A673 (cell line): ENCODE measurements at regions not wholly inside any gene's neighbourhood (a gene's known extent, or its start where the extent isn't known, plus 50 kb on each side); places are given as distances from the start of the nearest gene placed in this dataset.

Experiments
- BruUV-seq: library from RNA; stranded (reverse); fragments of 400-500 nt; replicated peaks from 2 replicates; lab custom pipeline; 2021; lab: Mats Ljungman, UMichigan
- CTCF ChIA-PET: fragments of 300-600 bp; sonication (Branson Sonifier 250); formaldehyde crosslinking; loops from one replicate; lab custom pipeline; 2022; ENCODE audit warnings: antibody characterized with exemption; lab: Charles Lee
- POLR2A ChIA-PET: fragments of 300-600 bp; sonication (Branson Sonifier 250); formaldehyde crosslinking; loops from one replicate; lab custom pipeline; 2022; ENCODE audit warnings: antibody characterized with exemption; ENCODE audit not compliant: low non-redundant PET; lab: Charles Lee
- DNase-seq: peaks from one replicate; pipeline ENCODE4 v3.0.0-alpha.2; 2015; ENCODE audit warnings: low spot score
- H3K27ac ChIP-seq: fragments of 200-600 bp; sonication (generic); 2 replicates; pipeline ENCODE4 v1.5.1; 2016; ENCODE audit warnings: mixed run types, low read depth, mild to moderate bottlenecking, mixed read lengths, antibody characterized with exemption, low read length; ENCODE audit not compliant: poor library complexity, severe bottlenecking
- H3K27me3 ChIP-seq: fragments of 200-600 bp; sonication (generic); replicated peaks from 2 replicates; pipeline ENCODE4 v1.6.1; 2017; ENCODE audit warnings: mixed run types, low read depth, mild to moderate bottlenecking, mixed read lengths, antibody characterized with exemption, low read length; ENCODE audit not compliant: insufficient read depth, poor library complexity
- H3K36me3 ChIP-seq: fragments of 200-600 bp; sonication (generic); 2 replicates; pipeline ENCODE4 v1.6.1; 2016; ENCODE audit warnings: mixed run types, mild to moderate bottlenecking, mixed read lengths, antibody characterized with exemption, low read length; ENCODE audit not compliant: insufficient read depth, poor library complexity, severe bottlenecking
- H3K4me1 ChIP-seq: fragments of 200-600 bp; sonication (generic); 2 replicates; pipeline ENCODE4 v1.6.1; 2017; ENCODE audit warnings: mixed run types, mild to moderate bottlenecking, mixed read lengths, antibody characterized with exemption, low read length; ENCODE audit not compliant: insufficient read depth, poor library complexity, severe bottlenecking
- H3K4me3 ChIP-seq: fragments of 200-600 bp; sonication (generic); 2 replicates; pipeline ENCODE4 v1.5.1; 2016; ENCODE audit warnings: low read depth, mixed run types, mild to moderate bottlenecking, mixed read lengths, low read length; ENCODE audit not compliant: poor library complexity, severe bottlenecking
- H3K9me3 ChIP-seq: fragments of 200-600 bp; sonication (generic); 2 replicates; pipeline ENCODE4 v1.6.1; 2016; ENCODE audit warnings: mixed run types, low read depth, mild to moderate bottlenecking, mixed read lengths, antibody characterized with exemption, low read length; ENCODE audit not compliant: poor library complexity, severe bottlenecking
- EZH2 ChIP-seq: fragments of 200-600 bp; sonication (generic); IDR thresholded peaks from 2 replicates; pipeline ENCODE4 v1.6.1; 2017; ENCODE audit warnings: borderline replicate concordance, low read depth, mild to moderate bottlenecking, mixed read lengths, antibody characterized with exemption, low read length; ENCODE audit not compliant: poor library complexity, severe bottlenecking
- intact Hi-C: fragments of 100-400 bp; cut with micrococcal nuclease; formaldehyde crosslinking; loops from one replicate; pipeline ENCODE4 v1.10.0; 2022; ENCODE audit not compliant: unreplicated experiment
- TF ChIP-seq, protein P1 (sequence below): fragments of 300-800, 200-600 bp; sonication (generic); conservative IDR thresholded peaks from 2 replicates; pipeline ENCODE4 v1.5.1; 2017; ENCODE audit warnings: low read depth, mild to moderate bottlenecking, antibody characterized with exemption, low read length, moderate library complexity, mixed read lengths

GRCh38 chr13:82569581-82569980 lies 1312.7 kb downstream of the SLITRK1 start:
- H3K4me3 ChIP-seq: no peak overlapping the region
- H3K27me3 ChIP-seq: no peaks in the 10 kb centered on the region
- intact Hi-C loops: no loop called here
- no peaks in the 10 kb centered on the region for H3K9me3 ChIP-seq
- ChIA-PET CTCF (no interaction called here), POLR2A (no interaction called here)
- no peak overlapping the region for H3K27ac ChIP-seq
- no peak for DNase-seq
- no peaks in the 10 kb centered on the region for H3K4me1 ChIP-seq
- no peaks in the 10 kb centered on the region for H3K36me3 ChIP-seq
- BruUV-seq: no TSS peak
- TF ChIP-seq EZH2: no peak
- TF ChIP-seq, protein P1, sequence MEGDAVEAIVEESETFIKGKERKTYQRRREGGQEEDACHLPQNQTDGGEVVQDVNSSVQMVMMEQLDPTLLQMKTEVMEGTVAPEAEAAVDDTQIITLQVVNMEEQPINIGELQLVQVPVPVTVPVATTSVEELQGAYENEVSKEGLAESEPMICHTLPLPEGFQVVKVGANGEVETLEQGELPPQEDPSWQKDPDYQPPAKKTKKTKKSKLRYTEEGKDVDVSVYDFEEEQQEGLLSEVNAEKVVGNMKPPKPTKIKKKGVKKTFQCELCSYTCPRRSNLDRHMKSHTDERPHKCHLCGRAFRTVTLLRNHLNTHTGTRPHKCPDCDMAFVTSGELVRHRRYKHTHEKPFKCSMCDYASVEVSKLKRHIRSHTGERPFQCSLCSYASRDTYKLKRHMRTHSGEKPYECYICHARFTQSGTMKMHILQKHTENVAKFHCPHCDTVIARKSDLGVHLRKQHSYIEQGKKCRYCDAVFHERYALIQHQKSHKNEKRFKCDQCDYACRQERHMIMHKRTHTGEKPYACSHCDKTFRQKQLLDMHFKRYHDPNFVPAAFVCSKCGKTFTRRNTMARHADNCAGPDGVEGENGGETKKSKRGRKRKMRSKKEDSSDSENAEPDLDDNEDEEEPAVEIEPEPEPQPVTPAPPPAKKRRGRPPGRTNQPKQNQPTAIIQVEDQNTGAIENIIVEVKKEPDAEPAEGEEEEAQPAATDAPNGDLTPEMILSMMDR: no peak

DNA sequence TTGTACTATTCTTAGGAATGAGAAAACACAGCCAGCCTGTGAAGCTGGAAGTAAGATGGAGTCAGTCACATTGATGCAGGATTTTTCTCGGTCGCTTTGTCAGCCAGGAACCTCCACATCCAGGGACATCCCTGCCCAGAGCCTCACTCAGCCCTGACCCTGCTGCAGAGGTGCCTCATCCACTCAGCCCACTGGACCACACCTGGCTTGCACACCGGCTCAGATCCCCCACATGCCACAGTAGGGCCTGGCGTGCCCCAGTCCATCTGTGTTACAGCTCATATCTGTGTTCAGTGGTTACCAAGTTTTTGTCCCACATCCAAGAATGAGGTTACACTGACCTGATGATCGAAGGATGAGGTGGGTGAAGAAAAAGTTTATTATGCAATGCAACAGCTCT lies 1315.4 kb downstream of the SLITRK1 start:
- Histone ChIP-seq H3K36me3 (no peaks in the 10 kb centered on the region), H3K27me3 (no peaks in the 10 kb centered on the region), H3K9me3 (no peaks in the 10 kb centered on the region), H3K4me3 (no peak overlapping the region), H3K4me1 (no peaks in the 10 kb centered on the region), H3K27ac (no peak overlapping the region)
- intact Hi-C loops: no loop called here
- TF ChIP-seq, protein P1: no peak
- TF ChIP-seq EZH2: no peak
- no peak for DNase-seq
- ChIA-PET CTCF (no interaction called here), POLR2A (no interaction called here)
- BruUV-seq: no TSS peak

DNA sequence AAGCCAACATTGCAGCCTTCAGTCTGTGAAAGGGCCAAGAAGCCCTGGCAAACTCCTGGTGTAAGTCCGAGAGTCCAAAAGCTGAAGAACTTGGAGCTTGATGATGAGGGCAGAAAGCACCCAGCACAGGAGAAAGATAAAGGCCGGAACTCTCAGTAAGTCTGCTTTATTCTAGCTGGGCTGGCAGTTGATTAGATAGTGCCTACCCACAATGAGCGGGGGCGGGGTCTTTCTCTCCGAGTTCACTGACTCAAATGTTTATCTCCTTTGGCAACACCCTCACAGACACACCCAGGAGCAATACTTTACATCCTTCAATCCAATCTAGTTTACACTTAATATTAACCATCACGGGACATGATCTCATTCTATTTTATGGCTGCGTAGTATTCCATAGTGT lies 1317.1 kb downstream of the SLITRK1 start:
- ChIA-PET CTCF (no interaction called here), POLR2A (no interaction called here)
- Histone ChIP-seq H3K4me1 (no peaks in the 10 kb centered on the region), H3K27me3 (no peaks in the 10 kb centered on the region), H3K4me3 (no peak overlapping the region), H3K9me3 (no peaks in the 10 kb centered on the region), H3K27ac (no peak overlapping the region), H3K36me3 (no peaks in the 10 kb centered on the region)
- intact Hi-C loops: no loop called here
- BruUV-seq: no TSS peak
- no peak for DNase-seq
- TF ChIP-seq EZH2: no peak

GRCh38 chr13:82560889-82561288 lies 1321.4 kb downstream of the SLITRK1 start:
- TF ChIP-seq, protein P1: no peak
- no peak for TF ChIP-seq EZH2
- Histone ChIP-seq H3K4me3 (no peak overlapping the region), H3K27ac (no peak overlapping the region), H3K4me1 (no peaks in the 10 kb centered on the region), H3K36me3 (no peaks in the 10 kb centered on the region), H3K9me3 (no peaks in the 10 kb centered on the region), H3K27me3 (no peaks in the 10 kb centered on the region)
- POLR2A ChIA-PET: no interaction called here
- CTCF ChIA-PET: no interaction called here
- no peak for DNase-seq
- intact Hi-C loops: no loop called here
- no TSS peak for BruUV-seq
